Testis (tissue), 2 donors: ENCODE measurements at regions not wholly inside any gene's neighbourhood (a gene's known extent, or its start where the extent isn't known, plus 50 kb on each side); places are given as distances from the start of the nearest gene placed in this dataset.

Experiments
- DNase-seq: peaks from one replicate; pipeline ENCODE4 v3.0.0-alpha.2; 2019
- H3K27ac ChIP-seq, 2 donors: fragments of 200-600 bp; sonication (generic); one replicate each; pipeline ENCODE4 v1.5.1; 2019
- H3K27me3 ChIP-seq: fragments of 200-600 bp; sonication (generic); one replicate; pipeline ENCODE4 v1.5.1; 2019
- H3K36me3 ChIP-seq: fragments of 200-600 bp; sonication (generic); one replicate; pipeline ENCODE4 v1.5.1; 2017; ENCODE audit warnings: low read depth; ENCODE audit errors: missing control alignments
- H3K4me1 ChIP-seq: fragments of 200-600 bp; sonication (generic); one replicate; pipeline ENCODE4 v1.5.1; 2019
- H3K4me3 ChIP-seq, 2 donors: fragments of 200-600 bp; sonication (generic); one replicate each; pipeline ENCODE4 v1.5.1; 2017 to 2019
- H3K9me3 ChIP-seq: fragments of 200-600 bp; sonication (generic); one replicate; pipeline ENCODE4 v1.5.1; 2017
- CTCF ChIP-seq, 3 experiments: fragments of 450-650 bp in 2 of 3; fragments of 200-600 bp in 1 of 3; sonication (generic) in 1 of 3; IDR thresholded peaks; one replicate each; pipeline ENCODE4 v1.5.1; 2016 to 2019; ENCODE audit warnings: antibody characterized with exemption in 3 of 3, mild to moderate bottlenecking in 2 of 3, moderate library complexity in 1 of 3
- POLR2A ChIP-seq: fragments of 450-650 bp; IDR thresholded peaks from one replicate; pipeline ENCODE4 v1.6.1; 2017; ENCODE audit warnings: antibody characterized with exemption, mild to moderate bottlenecking, moderate library complexity
- WGBS, 2 donors: methylation state at CpG; one replicate each; pipeline ENCODE4 v1.1.5; 2018; 5-methylcytosine and 5-hydroxymethylcytosine counted together
- intact Hi-C: fragments of 100-400 bp; cut with DNase I; formaldehyde crosslinking; loops from one replicate; pipeline ENCODE4 v1.15.1; 2023; ENCODE audit warnings: low total_unique reads

DNA sequence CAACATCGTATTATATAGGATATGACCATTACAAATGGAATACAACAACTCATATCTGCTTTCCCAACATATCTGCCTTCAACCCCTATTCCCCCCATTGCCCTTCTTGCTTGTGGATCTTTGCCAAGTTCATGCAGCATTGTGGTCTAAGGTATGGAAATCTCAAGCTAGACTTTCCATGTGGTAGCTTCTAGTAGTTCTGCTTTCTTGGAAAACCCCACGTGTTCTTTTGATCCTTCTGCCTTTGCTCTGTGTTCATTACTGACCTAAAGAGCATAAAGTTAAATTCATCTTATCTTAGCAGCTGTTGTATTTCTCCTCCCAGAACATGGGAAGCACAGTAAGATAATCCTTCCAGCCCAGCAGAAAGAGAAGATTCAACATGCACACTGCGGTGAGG lies 202.0 kb upstream of the SALL1 start:
- H3K9me3 ChIP-seq = no peaks in the 10 kb centered on the region
- no peak overlapping the region for H3K27ac ChIP-seq
- no peak overlapping the region for H3K4me3 ChIP-seq
- H3K4me1 ChIP-seq = no peaks in the 10 kb centered on the region
- intact Hi-C loops = no loop called here
- no peaks in the 10 kb centered on the region for H3K36me3 ChIP-seq
- 56 to 71% methylated on average over 3 of the region's 3 CpGs for WGBS, 2 donors
- no peak for DNase-seq
- TF ChIP-seq CTCF (IDR thresholded peaks at IDR 0.05) (no peak), POLR2A (no peak)
- H3K27me3 ChIP-seq = no peaks in the 10 kb centered on the region

- Histone ChIP-seq H3K27ac (no peak overlapping the region), H3K4me1 (no peaks in the 10 kb centered on the region), H3K9me3 (no peaks in the 10 kb centered on the region), H3K4me3 (no peak overlapping the region), H3K27me3 (no peaks in the 10 kb centered on the region), H3K36me3 (no peaks in the 10 kb centered on the region)
- intact Hi-C loops = no loop called here
- no peak for DNase-seq
- TF ChIP-seq POLR2A = no peak
- 86 to 88% methylated on average over 1 to 3 of the region's 3 CpGs for WGBS, 2 donors
Measured at GRCh38 chr16:51349626-51350025, 198.6 kb upstream of the SALL1 start.

- no peak for TF ChIP-seq POLR2A
- no peak for TF ChIP-seq CTCF (IDR thresholded peaks at IDR 0.05)
- Histone ChIP-seq H3K4me1 (no peaks in the 10 kb centered on the region), H3K27me3 (no peaks in the 10 kb centered on the region), H3K27ac (no peak overlapping the region), H3K4me3 (no peak overlapping the region), H3K36me3 (no peaks in the 10 kb centered on the region), H3K9me3 (no peaks in the 10 kb centered on the region)
- DNase-seq = no peak
- 76% methylated on average over 4 of the region's 4 CpGs for WGBS, 2 donors
- intact Hi-C loops = no loop called here
Measured at GRCh38 chr16:51343411-51343810, 192.3 kb upstream of the SALL1 start.

GRCh38 chr16:51341204-51341603 lies 190.1 kb upstream of the SALL1 start:
- 50 to 68% methylated on average over 3 to 4 of the region's 4 CpGs for whole genome bisulfite sequencing, 2 donors
- DNase-seq = no peak
- intact Hi-C loops = no loop called here

GRCh38 chr16:51337662-51338061 lies 186.6 kb upstream of the SALL1 start:
- no peak overlapping the region for H3K27ac ChIP-seq
- H3K4me3 ChIP-seq = no peak overlapping the region
- no peaks in the 10 kb centered on the region for H3K4me1 ChIP-seq
- H3K27me3 ChIP-seq = no peaks in the 10 kb centered on the region
- WGBS, 2 donors = 80 to 82% methylated on average over 3 of the region's 3 CpGs
- DNase-seq = no peak
- intact Hi-C loops = no loop called here
- no peaks in the 10 kb centered on the region for H3K9me3 ChIP-seq
- TF ChIP-seq CTCF (IDR thresholded peaks at IDR 0.05) (no peak), POLR2A (no peak)
- no peaks in the 10 kb centered on the region for H3K36me3 ChIP-seq

More at GRCh38 chr16:51341204-51341603, 190.1 kb upstream of the SALL1 start:
- Histone ChIP-seq H3K4me3 (no peak overlapping the region), H3K27ac (no peak overlapping the region), H3K36me3 (no peaks in the 10 kb centered on the region), H3K9me3 (no peaks in the 10 kb centered on the region), H3K27me3 (no peaks in the 10 kb centered on the region), H3K4me1 (no peaks in the 10 kb centered on the region)
- TF ChIP-seq CTCF (IDR thresholded peaks at IDR 0.05) (no peak), POLR2A (no peak)
